Trophoblast cell (in vitro differentiated cells and primary cell): ENCODE measurements at regions not wholly inside any gene's neighbourhood (a gene's known extent, or its start where the extent isn't known, plus 50 kb on each side); places are given as distances from the start of the nearest gene placed in this dataset.

Source experiments
- DNase-seq, 2 donors: peaks; one replicate each; pipeline ENCODE4 v3.0.0-alpha.2; 2016
- H2AFZ ChIP-seq: 2 replicates; pipeline ENCODE4 v1.6.1; 2013; ENCODE audit warnings: low read length, moderate library complexity, mild to moderate bottlenecking; ENCODE audit not compliant: insufficient read depth, poor library complexity
- H2AK5ac ChIP-seq: 2 replicates; pipeline ENCODE4 v1.6.1; 2013; ENCODE audit warnings: mild to moderate bottlenecking, low read length
- H2BK120ac ChIP-seq: 2 replicates; pipeline ENCODE4 v1.6.1; 2013; ENCODE audit warnings: low read length, mild to moderate bottlenecking, moderate library complexity; ENCODE audit not compliant: insufficient read depth, poor library complexity
- H2BK12ac ChIP-seq: 2 replicates; pipeline ENCODE4 v1.6.1; 2013; ENCODE audit warnings: mild to moderate bottlenecking, low read length, moderate library complexity
- H2BK5ac ChIP-seq: 2 replicates; pipeline ENCODE4 v1.6.1; 2013; ENCODE audit warnings: low read length, low read depth, moderate library complexity, mild to moderate bottlenecking; ENCODE audit not compliant: poor library complexity
- H3K14ac ChIP-seq: 2 replicates; pipeline ENCODE4 v1.6.1; 2013; ENCODE audit warnings: mild to moderate bottlenecking, low read length
- H3K18ac ChIP-seq: 2 replicates; pipeline ENCODE4 v1.6.1; 2013; ENCODE audit warnings: mild to moderate bottlenecking, low read length
- H3K23ac ChIP-seq: 2 replicates; pipeline ENCODE4 v1.6.1; 2013; ENCODE audit warnings: low read length
- H3K27ac ChIP-seq: 2 replicates; pipeline ENCODE4 v1.5.1; 2013; ENCODE audit warnings: low read depth, mild to moderate bottlenecking, inconsistent platforms, low read length, moderate library complexity
- H3K27me3 ChIP-seq: 2 replicates; pipeline ENCODE4 v1.6.1; 2013; ENCODE audit warnings: inconsistent platforms, mild to moderate bottlenecking, low read length, moderate library complexity; ENCODE audit not compliant: insufficient read depth
- H3K36me3 ChIP-seq, 2 experiments: 1 replicate in 1 of 2; 2 replicates in 1 of 2; pipeline ENCODE4 v1.6.1; 2013; ENCODE audit warnings: low read length in 2 of 2, mild to moderate bottlenecking in 2 of 2, moderate library complexity in 1 of 2; ENCODE audit not compliant: insufficient read depth in 2 of 2, control insufficient read depth in 1 of 2
- H3K4ac ChIP-seq: 2 replicates; pipeline ENCODE4 v1.6.1; 2013; ENCODE audit warnings: low read depth, mild to moderate bottlenecking, low read length, moderate library complexity
- H3K4me1 ChIP-seq, 2 experiments: 1 replicate in 1 of 2; 2 replicates in 1 of 2; pipeline ENCODE4 v1.6.1; 2013; ENCODE audit warnings: low read length in 2 of 2, mild to moderate bottlenecking in 2 of 2, moderate library complexity in 1 of 2; ENCODE audit not compliant: insufficient read depth in 2 of 2, control insufficient read depth in 1 of 2
- H3K4me2 ChIP-seq: 2 replicates; pipeline ENCODE4 v1.6.1; 2013; ENCODE audit warnings: inconsistent platforms, mild to moderate bottlenecking, low read length, moderate library complexity
- H3K4me3 ChIP-seq: 2 replicates; pipeline ENCODE4 v1.5.1; 2013; ENCODE audit warnings: mild to moderate bottlenecking, low read depth, low read length, inconsistent platforms
- H3K79me1 ChIP-seq: one replicate; pipeline ENCODE4 v1.6.1; 2013; ENCODE audit warnings: low read length
- H3K79me2 ChIP-seq: 2 replicates; pipeline ENCODE4 v1.6.1; 2013; ENCODE audit warnings: low read length, mild to moderate bottlenecking; ENCODE audit not compliant: control insufficient read depth, insufficient read depth, poor library complexity
- H3K9ac ChIP-seq: 2 replicates; pipeline ENCODE4 v1.6.1; 2013; ENCODE audit warnings: mild to moderate bottlenecking, low read length
- H3K9me3 ChIP-seq: 2 replicates; pipeline ENCODE4 v1.6.1; 2013; ENCODE audit warnings: low read depth, mild to moderate bottlenecking, control low read depth, inconsistent platforms, low read length; ENCODE audit not compliant: insufficient read depth
- H4K12ac ChIP-seq: 2 replicates; pipeline ENCODE4 v1.6.1; 2013; ENCODE audit warnings: low read depth, mild to moderate bottlenecking, low read length, moderate library complexity
- H4K8ac ChIP-seq: 2 replicates; pipeline ENCODE4 v1.6.1; 2013; ENCODE audit warnings: low read depth, mild to moderate bottlenecking, low read length, moderate library complexity
- H4K91ac ChIP-seq: one replicate; pipeline ENCODE4 v1.6.1; 2013; ENCODE audit warnings: low read depth, mild to moderate bottlenecking, low read length, moderate library complexity
- WGBS: extraction: QIAGEN DNeasy Blood & Tissue Kit; methylation state at CpG from one replicate; pipeline ENCODE4 v1.1.7; 2013; ENCODE audit warnings: missing lambda C conversion rate; ENCODE audit not compliant: insufficient read length, insufficient coverage; ENCODE audit errors: extremely low coverage; 5-methylcytosine and 5-hydroxymethylcytosine counted together

GRCh38 chr18:69109686-69110085 lies 291.0 kb upstream of the DOK6 start:
- Histone ChIP-seq H2AFZ (no peak overlapping the region), H3K36me3 (no peaks in the 10 kb centered on the region), H3K4me1 (no peaks in the 10 kb centered on the region), H4K12ac (no peak overlapping the region), H2BK120ac (no peak overlapping the region), H4K8ac (no peak overlapping the region), H2BK5ac (no peak overlapping the region), H3K27me3 (no peaks in the 10 kb centered on the region), H3K4me2 (no peak overlapping the region), H3K9ac (no peak overlapping the region), H2BK12ac (no peak overlapping the region), H3K79me2 (no peaks in the 10 kb centered on the region), H4K91ac (no peak overlapping the region), H3K79me1 (no peaks in the 10 kb centered on the region), H3K27ac (no peak overlapping the region), H3K18ac (no peak overlapping the region), H3K4me3 (no peak overlapping the region), H3K9me3 (peaks cover 2% of the 10 kb centered on the region), H3K23ac (no peak overlapping the region), H2AK5ac (no peak overlapping the region), H3K4ac (no peak overlapping the region), H3K14ac (no peak overlapping the region)
- WGBS, result no CpG with 5 or more reads among the region's 2 CpGs
- no peak for DNase-seq

- H3K4me2 ChIP-seq, result no peak overlapping the region
- H3K4me3 ChIP-seq, result no peak overlapping the region
- H3K23ac ChIP-seq, result no peak overlapping the region
- H3K79me1 ChIP-seq, result no peaks in the 10 kb centered on the region
- H4K91ac ChIP-seq, result no peak overlapping the region
- no peak overlapping the region for H2BK5ac ChIP-seq
- no peak overlapping the region for H4K12ac ChIP-seq
- H3K27me3 ChIP-seq, result no peaks in the 10 kb centered on the region
- no peak overlapping the region for H3K27ac ChIP-seq
- no peak overlapping the region for H2BK12ac ChIP-seq
- no peak overlapping the region for H2AFZ ChIP-seq
- H2BK120ac ChIP-seq, result no peak overlapping the region
- no peak overlapping the region for H3K9ac ChIP-seq
- H3K36me3 ChIP-seq, result no peaks in the 10 kb centered on the region
- H3K9me3 ChIP-seq, result no peaks in the 10 kb centered on the region
- no peak overlapping the region for H3K18ac ChIP-seq
- H3K4me1 ChIP-seq, result no peaks in the 10 kb centered on the region
- H3K14ac ChIP-seq, result no peak overlapping the region
- no peak for DNase-seq
- H3K79me2 ChIP-seq, result no peaks in the 10 kb centered on the region
- no peak overlapping the region for H3K4ac ChIP-seq
- H2AK5ac ChIP-seq, result no peak overlapping the region
- WGBS, result no CpG with 5 or more reads among the region's 2 CpGs
- no peak overlapping the region for H4K8ac ChIP-seq
Measured at GRCh38 chr18:69120833-69121232, 279.9 kb upstream of the DOK6 start.

GRCh38 chr18:69123421-69123820 lies 277.3 kb upstream of the DOK6 start:
- Histone ChIP-seq H3K27ac (no peak overlapping the region), H4K12ac (no peak overlapping the region), H3K27me3 (no peaks in the 10 kb centered on the region), H2BK12ac (no peak overlapping the region), H4K91ac (no peak overlapping the region), H3K79me2 (no peaks in the 10 kb centered on the region), H3K18ac (no peak overlapping the region), H2AFZ (no peak overlapping the region), H2BK120ac (no peak overlapping the region), H3K36me3 (no peaks in the 10 kb centered on the region), H3K4ac (no peak overlapping the region), H2AK5ac (no peak overlapping the region), H3K4me3 (no peak overlapping the region), H3K9me3 (no peaks in the 10 kb centered on the region), H3K4me2 (no peak overlapping the region), H3K23ac (no peak overlapping the region), H3K14ac (no peak overlapping the region), H4K8ac (no peak overlapping the region), H3K9ac (no peak overlapping the region), H3K79me1 (no peaks in the 10 kb centered on the region), H2BK5ac (no peak overlapping the region), H3K4me1 (no peaks in the 10 kb centered on the region)
- WGBS, result no CpG with 5 or more reads among the region's 1 CpG
- no peak for DNase-seq

- Histone ChIP-seq H4K91ac (no peak overlapping the region), H3K9ac (no peak overlapping the region), H3K27ac (no peak overlapping the region), H2AFZ (no peak overlapping the region), H3K4me2 (no peak overlapping the region), H3K18ac (no peak overlapping the region), H3K79me1 (no peaks in the 10 kb centered on the region), H3K14ac (no peak overlapping the region), H4K8ac (no peak overlapping the region), H3K27me3 (no peaks in the 10 kb centered on the region), H4K12ac (no peak overlapping the region), H3K36me3 (no peaks in the 10 kb centered on the region), H3K79me2 (no peaks in the 10 kb centered on the region), H2AK5ac (no peak overlapping the region), H3K9me3 (no peaks in the 10 kb centered on the region), H2BK5ac (no peak overlapping the region), H3K23ac (no peak overlapping the region), H2BK120ac (no peak overlapping the region), H3K4me3 (no peak overlapping the region), H3K4ac (no peak overlapping the region), H3K4me1 (no peaks in the 10 kb centered on the region), H2BK12ac (no peak overlapping the region)
- DNase-seq, result no peak
- WGBS, result no CpG with 5 or more reads among the region's 3 CpGs
Measured at GRCh38 chr18:69127873-69128500, 272.7 kb upstream of the DOK6 start.
